OCI-LY1 (cell line): ENCODE measurements at regions not wholly inside any gene's neighbourhood (a gene's known extent, or its start where the extent isn't known, plus 50 kb on each side); places are given as distances from the start of the nearest gene placed in this dataset.

Source experiments
- H2AFZ ChIP-seq: fragments of 200-600 bp; sonication (generic), shearing (Covaris generic); 2 replicates; pipeline ENCODE4 v1.6.0; 2014; ENCODE audit warnings: antibody characterized with exemption, mild to moderate bottlenecking, low read length
- H3F3A ChIP-seq: fragments of 200-600 bp; sonication (generic), shearing (Covaris generic); 2 replicates; pipeline ENCODE4 v1.6.0; 2014; ENCODE audit warnings: mild to moderate bottlenecking, antibody characterized with exemption, low read length, moderate library complexity; ENCODE audit not compliant: insufficient read depth
- H3K27ac ChIP-seq: fragments of 200-600 bp; sonication (generic); 2 replicates; pipeline ENCODE4 v1.5.1; 2014; ENCODE audit warnings: low read length, mixed run types, mild to moderate bottlenecking, low read depth; ENCODE audit not compliant: poor library complexity, severe bottlenecking
- H3K27me3 ChIP-seq: fragments of 200-600 bp; sonication (generic); 2 replicates; pipeline ENCODE4 v1.6.0; 2014; ENCODE audit warnings: antibody characterized with exemption, mild to moderate bottlenecking, low read length, moderate library complexity; ENCODE audit not compliant: insufficient read depth
- H3K36me3 ChIP-seq: fragments of 200-600 bp; sonication (generic); 2 replicates; pipeline ENCODE4 v1.6.1; 2014; ENCODE audit warnings: mild to moderate bottlenecking, antibody characterized with exemption, low read length, moderate library complexity, mixed read lengths; ENCODE audit not compliant: insufficient read depth
- H3K4me1 ChIP-seq: fragments of 200-600 bp; sonication (generic); 2 replicates; pipeline ENCODE4 v1.5.1; 2014; ENCODE audit warnings: mild to moderate bottlenecking, low read length, moderate library complexity; ENCODE audit not compliant: insufficient read depth, severe bottlenecking
- H3K4me2 ChIP-seq: fragments of 200-600 bp; sonication (generic), shearing (Covaris generic); 2 replicates; pipeline ENCODE4 v1.6.1; 2014; ENCODE audit warnings: low read length
- H3K4me3 ChIP-seq: fragments of 200-600 bp; sonication (generic); 2 replicates; pipeline ENCODE4 v1.5.1; 2014; ENCODE audit warnings: low read length, low read depth, mild to moderate bottlenecking, mixed read lengths; ENCODE audit not compliant: poor library complexity, severe bottlenecking
- H3K79me2 ChIP-seq: fragments of 200-600 bp; shearing (Covaris generic); 2 replicates; pipeline ENCODE4 v1.6.1; 2016; ENCODE audit warnings: mixed run types, low read length, mixed read lengths; ENCODE audit not compliant: insufficient read depth
- H3K9ac ChIP-seq: fragments of 200-600 bp; sonication (generic), shearing (Covaris generic); 2 replicates; pipeline ENCODE4 v1.6.1; 2014; ENCODE audit warnings: mild to moderate bottlenecking, low read length, mixed read lengths
- H3K9me2 ChIP-seq: fragments of 200-600 bp; sonication (generic), shearing (Covaris generic); 2 replicates; pipeline ENCODE4 v1.6.1; 2014; ENCODE audit warnings: low read depth, mild to moderate bottlenecking, low read length, mixed read lengths
- H3K9me3 ChIP-seq: fragments of 200-600 bp; shearing (Covaris generic); 2 replicates; pipeline ENCODE4 v1.6.1; 2014; ENCODE audit warnings: low read length, mixed read lengths
- H4K20me1 ChIP-seq: fragments of 200-600 bp; sonication (generic), shearing (Covaris generic); 2 replicates; pipeline ENCODE4 v1.6.0; 2016; ENCODE audit warnings: mild to moderate bottlenecking, low read length; ENCODE audit not compliant: insufficient read depth
- EZH2 ChIP-seq: fragments of 200-600 bp; sonication (generic), shearing (Covaris generic); IDR thresholded peaks from 2 replicates; pipeline ENCODE4 v1.8.0; 2017; ENCODE audit warnings: borderline replicate concordance, mixed run types, mild to moderate bottlenecking, antibody characterized with exemption, low read length, moderate library complexity, mixed read lengths
- TF ChIP-seq, protein P1 (sequence below): fragments of 200-600 bp; sonication (generic), shearing (Covaris generic); IDR thresholded peaks from 2 replicates; pipeline ENCODE4 v1.5.1; 2017; ENCODE audit warnings: mild to moderate bottlenecking, antibody characterized with exemption, low read length, moderate library complexity, mixed read lengths

DNA sequence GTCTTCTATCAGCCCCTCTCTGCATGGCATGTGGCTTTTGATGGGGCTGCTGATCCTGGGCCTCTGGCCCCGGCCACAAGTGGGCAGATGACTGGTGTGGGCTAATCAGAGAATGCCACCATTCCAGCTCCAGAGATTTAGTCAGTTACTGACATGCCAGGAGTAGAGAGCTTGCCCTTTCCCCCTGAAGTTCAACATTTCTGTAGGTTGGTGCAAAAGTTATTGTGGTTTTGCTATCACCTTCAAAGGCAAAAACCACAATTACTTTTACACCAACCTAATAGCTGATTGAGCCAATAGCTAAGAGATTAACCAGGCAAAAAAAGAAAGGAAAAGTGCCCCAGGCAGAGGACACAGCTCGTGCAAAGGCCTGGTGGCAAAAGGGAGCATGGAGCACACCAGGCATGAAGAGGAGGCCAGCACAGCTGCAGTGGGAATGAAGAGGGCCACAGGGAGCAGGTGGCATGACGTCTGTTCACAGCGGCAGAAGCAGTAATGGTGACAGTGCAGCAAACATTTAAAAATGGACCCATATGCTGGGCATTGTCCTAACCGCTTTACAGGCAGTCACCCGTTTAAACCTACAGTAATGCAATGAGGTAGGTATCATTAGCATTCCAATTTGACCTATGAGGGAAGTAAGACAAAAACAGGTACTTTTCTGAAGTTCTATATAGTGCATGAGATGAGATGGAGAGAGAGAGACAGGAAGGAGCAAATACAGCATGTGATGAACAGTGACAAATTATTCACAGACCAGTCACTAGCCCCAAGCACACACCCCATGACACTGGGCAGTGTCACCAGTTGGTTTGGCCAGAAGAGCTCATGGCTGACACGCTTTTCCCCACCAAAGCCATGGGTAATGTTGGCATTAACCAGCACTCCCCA, 373.0 kb upstream of the PROK2 start:
- no peak overlapping the region for H2AFZ ChIP-seq
- no peaks in the 10 kb centered on the region; the same call in 1 of the 2 replicates for H3K27me3 ChIP-seq
- no peaks in the 10 kb centered on the region for H3K4me1 ChIP-seq
- no peaks in the 10 kb centered on the region for H3K9me2 ChIP-seq
- H3K4me3 ChIP-seq, result no peak overlapping the region
- TF ChIP-seq, protein P1, sequence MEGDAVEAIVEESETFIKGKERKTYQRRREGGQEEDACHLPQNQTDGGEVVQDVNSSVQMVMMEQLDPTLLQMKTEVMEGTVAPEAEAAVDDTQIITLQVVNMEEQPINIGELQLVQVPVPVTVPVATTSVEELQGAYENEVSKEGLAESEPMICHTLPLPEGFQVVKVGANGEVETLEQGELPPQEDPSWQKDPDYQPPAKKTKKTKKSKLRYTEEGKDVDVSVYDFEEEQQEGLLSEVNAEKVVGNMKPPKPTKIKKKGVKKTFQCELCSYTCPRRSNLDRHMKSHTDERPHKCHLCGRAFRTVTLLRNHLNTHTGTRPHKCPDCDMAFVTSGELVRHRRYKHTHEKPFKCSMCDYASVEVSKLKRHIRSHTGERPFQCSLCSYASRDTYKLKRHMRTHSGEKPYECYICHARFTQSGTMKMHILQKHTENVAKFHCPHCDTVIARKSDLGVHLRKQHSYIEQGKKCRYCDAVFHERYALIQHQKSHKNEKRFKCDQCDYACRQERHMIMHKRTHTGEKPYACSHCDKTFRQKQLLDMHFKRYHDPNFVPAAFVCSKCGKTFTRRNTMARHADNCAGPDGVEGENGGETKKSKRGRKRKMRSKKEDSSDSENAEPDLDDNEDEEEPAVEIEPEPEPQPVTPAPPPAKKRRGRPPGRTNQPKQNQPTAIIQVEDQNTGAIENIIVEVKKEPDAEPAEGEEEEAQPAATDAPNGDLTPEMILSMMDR, result no peak
- H3F3A ChIP-seq, result no peaks in the 10 kb centered on the region
- H3K36me3 ChIP-seq, result no peaks in the 10 kb centered on the region
- H3K27ac ChIP-seq, result no peak overlapping the region
- H3K79me2 ChIP-seq, result no peaks in the 10 kb centered on the region
- no peaks in the 10 kb centered on the region for H4K20me1 ChIP-seq
- no peak overlapping the region for H3K9ac ChIP-seq
- 0 out of 2 replicates have a peak, but pooled peaks cover 3% of the 10 kb centered on the region for H3K9me3 ChIP-seq
- no peak overlapping the region for H3K4me2 ChIP-seq

GRCh38 chr3:72155391-72156064, 370.6 kb upstream of the PROK2 start:
- TF ChIP-seq EZH2, result no peak
- TF ChIP-seq, protein P1, result no peak
- Histone ChIP-seq H3K4me1 (no peaks in the 10 kb centered on the region), H3K9ac (no peak overlapping the region), H4K20me1 (no peaks in the 10 kb centered on the region), H3K79me2 (no peaks in the 10 kb centered on the region), H3K27me3 (no peaks in the 10 kb centered on the region; the same call in 1 of the 2 replicates), H3K4me3 (no peak overlapping the region), H3K9me3 (0 out of 2 replicates have a peak, but pooled peaks cover 3% of the 10 kb centered on the region), H3K27ac (no peak overlapping the region), H3F3A (no peaks in the 10 kb centered on the region), H2AFZ (no peak overlapping the region), H3K9me2 (no peaks in the 10 kb centered on the region), H3K36me3 (no peaks in the 10 kb centered on the region), H3K4me2 (no peak overlapping the region)

- no peaks in the 10 kb centered on the region; the same call in 1 of the 2 replicates for H3K27me3 ChIP-seq
- no peaks in the 10 kb centered on the region for H4K20me1 ChIP-seq
- H3K36me3 ChIP-seq, result no peaks in the 10 kb centered on the region
- no peak overlapping the region for H3K4me3 ChIP-seq
- no peaks in the 10 kb centered on the region for H3K9me2 ChIP-seq
- no peak overlapping the region for H3K27ac ChIP-seq
- 0 out of 2 replicates have a peak, but pooled peaks cover 3% of the 10 kb centered on the region for H3K9me3 ChIP-seq
- no peaks in the 10 kb centered on the region for H3K79me2 ChIP-seq
- H3F3A ChIP-seq, result no peaks in the 10 kb centered on the region
- no peak overlapping the region for H2AFZ ChIP-seq
- no peak overlapping the region for H3K9ac ChIP-seq
- no peaks in the 10 kb centered on the region for H3K4me1 ChIP-seq
- H3K4me2 ChIP-seq, result no peak overlapping the region
- TF ChIP-seq, protein P1, result no peak
- TF ChIP-seq EZH2, result no peak
Measured at GRCh38 chr3:72154391-72155335, 369.7 kb upstream of the PROK2 start.
